ENCODE measurements at regions not wholly inside any gene's neighbourhood (a gene's known extent, or its start where the extent isn't known, plus 50 kb on each side); places are given as distances from the start of the nearest gene placed in this dataset.

DNA sequence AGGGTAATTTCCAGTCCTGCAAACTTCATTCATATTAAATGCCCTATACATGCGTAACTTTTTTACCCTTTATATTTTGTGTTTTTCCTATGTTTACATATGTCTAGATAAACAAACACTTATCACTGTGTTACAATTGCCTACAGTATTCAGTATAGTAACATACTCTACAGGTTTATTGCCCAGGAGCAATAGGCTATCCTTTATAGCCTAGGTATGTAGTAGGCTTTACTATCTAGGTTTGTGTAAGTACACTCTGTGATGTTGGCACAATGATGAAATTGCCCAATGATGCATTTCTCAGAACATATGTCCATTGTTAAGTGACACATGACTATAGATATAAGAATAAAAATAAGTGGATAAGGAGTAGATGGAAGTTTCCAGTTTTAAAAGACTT is 345.5 kb upstream of the C1orf87 start:
- Histone ChIP-seq H3K27ac (ENCODE audit: low read depth in 1 of 2, low read length in 2 of 2) (no peak overlapping the region), H3K36me3 (ENCODE audit: control insufficient read depth in 4 of 4, insufficient read depth in 3 of 4, low read depth in 1 of 4, low read length in 3 of 4) (no peaks in the 10 kb centered on the region), H3K4me1 (ENCODE audit: control insufficient read depth in 4 of 4, insufficient read depth in 4 of 4, low read length in 3 of 4) (no peaks in the 10 kb centered on the region), H3K9ac (ENCODE audit: low read depth in 1 of 2, low read length in 2 of 2) (no peak overlapping the region), H3K4me3 (ENCODE audit: low read depth in 1 of 3, low read length in 3 of 3) (no peak overlapping the region), H3K27me3 (ENCODE audit: control insufficient read depth in 4 of 4, insufficient read depth in 4 of 4, low read length in 3 of 4) (no peaks in the 10 kb centered on the region), H3K9me3 (ENCODE audit: control insufficient read depth in 4 of 4, low read length in 3 of 4) (no peaks in the 10 kb centered on the region)
- DNase-seq (ENCODE audit: low spot score): no peak
- TF ChIP-seq JUND (IDR thresholded peaks at IDR 0.05): no peak
- no peak for TF ChIP-seq EGR1 (IDR thresholded peaks at IDR 0.05; ENCODE audit: low read depth in 2 of 2)
- TF ChIP-seq, protein P1, sequence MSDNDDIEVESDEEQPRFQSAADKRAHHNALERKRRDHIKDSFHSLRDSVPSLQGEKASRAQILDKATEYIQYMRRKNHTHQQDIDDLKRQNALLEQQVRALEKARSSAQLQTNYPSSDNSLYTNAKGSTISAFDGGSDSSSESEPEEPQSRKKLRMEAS (IDR thresholded peaks at IDR 0.05): no peak
- WGBS: 91% methylated on average over 1 of the region's 1 CpG

DNA sequence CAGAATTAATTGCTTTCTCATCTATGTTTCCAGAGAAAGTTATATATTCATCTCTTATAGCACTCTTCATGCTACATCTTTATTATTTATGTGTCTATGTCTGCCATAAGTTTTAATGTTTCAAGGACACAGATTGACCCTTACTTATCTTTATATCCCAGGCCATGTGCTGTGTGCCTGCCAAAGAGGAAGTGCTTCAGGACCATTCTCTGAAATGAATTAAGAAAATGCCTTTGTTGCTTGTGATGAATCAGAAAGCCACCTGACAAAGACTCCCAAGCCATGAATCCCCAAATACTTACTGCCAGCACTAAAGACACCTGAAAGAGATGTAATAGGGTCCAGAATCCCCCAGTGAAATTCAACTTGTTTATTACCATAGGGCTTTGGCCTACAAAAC is 342.1 kb upstream of the C1orf87 start:
- Histone ChIP-seq H3K9me3 (ENCODE audit: control insufficient read depth in 4 of 4, low read length in 3 of 4) (no peaks in the 10 kb centered on the region), H3K4me1 (ENCODE audit: control insufficient read depth in 4 of 4, insufficient read depth in 4 of 4, low read length in 3 of 4) (no peaks in the 10 kb centered on the region), H3K27ac (ENCODE audit: low read depth in 1 of 2, low read length in 2 of 2) (no peak overlapping the region), H3K36me3 (ENCODE audit: control insufficient read depth in 4 of 4, insufficient read depth in 3 of 4, low read depth in 1 of 4, low read length in 3 of 4) (no peaks in the 10 kb centered on the region), H3K27me3 (ENCODE audit: control insufficient read depth in 4 of 4, insufficient read depth in 4 of 4, low read length in 3 of 4) (no peaks in the 10 kb centered on the region), H3K4me3 (ENCODE audit: low read depth in 1 of 3, low read length in 3 of 3) (no peak overlapping the region), H3K9ac (ENCODE audit: low read depth in 1 of 2, low read length in 2 of 2) (no peak overlapping the region)
- TF ChIP-seq GABPA (IDR thresholded peaks at IDR 0.05 in 1 of 2, conservative IDR thresholded peaks at IDR 0.05 in 1 of 2) (no peak), RXRA (IDR thresholded peaks at IDR 0.05) (no peak), FOXA1 (IDR thresholded peaks at IDR 0.05) (no peak), HNF4A (conservative IDR thresholded peaks at IDR 0.05) (no peak), TAF1 (conservative IDR thresholded peaks at IDR 0.05) (no peak), JUND (IDR thresholded peaks at IDR 0.05) (no peak), YY1 (IDR thresholded peaks at IDR 0.05) (no peak), FOXA2 (IDR thresholded peaks at IDR 0.05) (no peak), EGR1 (IDR thresholded peaks at IDR 0.05; ENCODE audit: low read depth in 2 of 2) (no peak), NR2F2 (IDR thresholded peaks at IDR 0.05) (no peak), SP1 (IDR thresholded peaks at IDR 0.05) (no peak), RAD21 (IDR thresholded peaks at IDR 0.05) (no peak)
- TF ChIP-seq, protein P2, sequence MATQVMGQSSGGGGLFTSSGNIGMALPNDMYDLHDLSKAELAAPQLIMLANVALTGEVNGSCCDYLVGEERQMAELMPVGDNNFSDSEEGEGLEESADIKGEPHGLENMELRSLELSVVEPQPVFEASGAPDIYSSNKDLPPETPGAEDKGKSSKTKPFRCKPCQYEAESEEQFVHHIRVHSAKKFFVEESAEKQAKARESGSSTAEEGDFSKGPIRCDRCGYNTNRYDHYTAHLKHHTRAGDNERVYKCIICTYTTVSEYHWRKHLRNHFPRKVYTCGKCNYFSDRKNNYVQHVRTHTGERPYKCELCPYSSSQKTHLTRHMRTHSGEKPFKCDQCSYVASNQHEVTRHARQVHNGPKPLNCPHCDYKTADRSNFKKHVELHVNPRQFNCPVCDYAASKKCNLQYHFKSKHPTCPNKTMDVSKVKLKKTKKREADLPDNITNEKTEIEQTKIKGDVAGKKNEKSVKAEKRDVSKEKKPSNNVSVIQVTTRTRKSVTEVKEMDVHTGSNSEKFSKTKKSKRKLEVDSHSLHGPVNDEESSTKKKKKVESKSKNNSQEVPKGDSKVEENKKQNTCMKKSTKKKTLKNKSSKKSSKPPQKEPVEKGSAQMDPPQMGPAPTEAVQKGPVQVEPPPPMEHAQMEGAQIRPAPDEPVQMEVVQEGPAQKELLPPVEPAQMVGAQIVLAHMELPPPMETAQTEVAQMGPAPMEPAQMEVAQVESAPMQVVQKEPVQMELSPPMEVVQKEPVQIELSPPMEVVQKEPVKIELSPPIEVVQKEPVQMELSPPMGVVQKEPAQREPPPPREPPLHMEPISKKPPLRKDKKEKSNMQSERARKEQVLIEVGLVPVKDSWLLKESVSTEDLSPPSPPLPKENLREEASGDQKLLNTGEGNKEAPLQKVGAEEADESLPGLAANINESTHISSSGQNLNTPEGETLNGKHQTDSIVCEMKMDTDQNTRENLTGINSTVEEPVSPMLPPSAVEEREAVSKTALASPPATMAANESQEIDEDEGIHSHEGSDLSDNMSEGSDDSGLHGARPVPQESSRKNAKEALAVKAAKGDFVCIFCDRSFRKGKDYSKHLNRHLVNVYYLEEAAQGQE (IDR thresholded peaks at IDR 0.05): no peak
- TF ChIP-seq, protein P3, sequence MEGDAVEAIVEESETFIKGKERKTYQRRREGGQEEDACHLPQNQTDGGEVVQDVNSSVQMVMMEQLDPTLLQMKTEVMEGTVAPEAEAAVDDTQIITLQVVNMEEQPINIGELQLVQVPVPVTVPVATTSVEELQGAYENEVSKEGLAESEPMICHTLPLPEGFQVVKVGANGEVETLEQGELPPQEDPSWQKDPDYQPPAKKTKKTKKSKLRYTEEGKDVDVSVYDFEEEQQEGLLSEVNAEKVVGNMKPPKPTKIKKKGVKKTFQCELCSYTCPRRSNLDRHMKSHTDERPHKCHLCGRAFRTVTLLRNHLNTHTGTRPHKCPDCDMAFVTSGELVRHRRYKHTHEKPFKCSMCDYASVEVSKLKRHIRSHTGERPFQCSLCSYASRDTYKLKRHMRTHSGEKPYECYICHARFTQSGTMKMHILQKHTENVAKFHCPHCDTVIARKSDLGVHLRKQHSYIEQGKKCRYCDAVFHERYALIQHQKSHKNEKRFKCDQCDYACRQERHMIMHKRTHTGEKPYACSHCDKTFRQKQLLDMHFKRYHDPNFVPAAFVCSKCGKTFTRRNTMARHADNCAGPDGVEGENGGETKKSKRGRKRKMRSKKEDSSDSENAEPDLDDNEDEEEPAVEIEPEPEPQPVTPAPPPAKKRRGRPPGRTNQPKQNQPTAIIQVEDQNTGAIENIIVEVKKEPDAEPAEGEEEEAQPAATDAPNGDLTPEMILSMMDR (IDR thresholded peaks at IDR 0.05; ENCODE audit: low read depth, low read length, missing input control): no peak
- TF ChIP-seq, protein P4, sequence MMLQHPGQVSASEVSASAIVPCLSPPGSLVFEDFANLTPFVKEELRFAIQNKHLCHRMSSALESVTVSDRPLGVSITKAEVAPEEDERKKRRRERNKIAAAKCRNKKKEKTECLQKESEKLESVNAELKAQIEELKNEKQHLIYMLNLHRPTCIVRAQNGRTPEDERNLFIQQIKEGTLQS (IDR thresholded peaks at IDR 0.05): no peak
- TF ChIP-seq, protein P1 (IDR thresholded peaks at IDR 0.05): no peak
- no peak for DNase-seq (ENCODE audit: low spot score)
